GM23248 (cell line): ENCODE measurements at regions not wholly inside any gene's neighbourhood (a gene's known extent, or its start where the extent isn't known, plus 50 kb on each side); places are given as distances from the start of the nearest gene placed in this dataset.

Experiments used
- DNase-seq: peaks from one replicate; pipeline ENCODE4 v3.0.0-alpha.2; 2015
- H2AFZ ChIP-seq: fragments of 200-600 bp; sonication (generic); 2 replicates; pipeline ENCODE4 v1.6.1; 2016; ENCODE audit warnings: antibody characterized with exemption
- H3F3A ChIP-seq: fragments of 200-600 bp; sonication (generic); 2 replicates; pipeline ENCODE4 v1.6.1; 2016; ENCODE audit warnings: mild to moderate bottlenecking, antibody characterized with exemption, mixed run types; ENCODE audit not compliant: insufficient read depth
- H3K27ac ChIP-seq: fragments of 200-600 bp; sonication (generic); 2 replicates; pipeline ENCODE4 v1.5.1; 2016; ENCODE audit warnings: mild to moderate bottlenecking
- H3K27me3 ChIP-seq: fragments of 200-600 bp; sonication (generic); replicated peaks from 2 replicates; pipeline ENCODE4 v1.6.1; 2016; ENCODE audit warnings: mild to moderate bottlenecking; ENCODE audit not compliant: insufficient read depth
- H3K36me3 ChIP-seq: fragments of 200-600 bp; sonication (generic); 2 replicates; pipeline ENCODE4 v1.6.1; 2016; ENCODE audit warnings: low read depth, mild to moderate bottlenecking
- H3K4me1 ChIP-seq: fragments of 200-600 bp; sonication (generic); 2 replicates; pipeline ENCODE4 v1.6.1; 2016; ENCODE audit warnings: mild to moderate bottlenecking; ENCODE audit not compliant: insufficient read depth
- H3K4me2 ChIP-seq: fragments of 200-600 bp; sonication (generic); one replicate; pipeline ENCODE4 v1.6.1; 2016; ENCODE audit warnings: mild to moderate bottlenecking; ENCODE audit not compliant: unreplicated experiment
- H3K4me3 ChIP-seq: fragments of 200-600 bp; sonication (generic); 2 replicates; pipeline ENCODE4 v1.5.1; 2016; ENCODE audit warnings: mild to moderate bottlenecking
- H3K79me2 ChIP-seq: fragments of 200-600 bp; sonication (generic); 2 replicates; pipeline ENCODE4 v1.6.1; 2016; ENCODE audit warnings: mild to moderate bottlenecking; ENCODE audit not compliant: insufficient read depth
- H3K9ac ChIP-seq: fragments of 200-600 bp; sonication (generic); 2 replicates; pipeline ENCODE4 v1.6.1; 2016; ENCODE audit warnings: mild to moderate bottlenecking
- H3K9me2 ChIP-seq: fragments of 200-600 bp; sonication (generic); 2 replicates; pipeline ENCODE4 v1.6.1; 2016; ENCODE audit warnings: mixed run types, mild to moderate bottlenecking, moderate library complexity; ENCODE audit not compliant: insufficient read depth
- H3K9me3 ChIP-seq: fragments of 200-600 bp; sonication (generic); one replicate; pipeline ENCODE4 v1.6.1; 2017; ENCODE audit warnings: low read depth
- H4K20me1 ChIP-seq: fragments of 200-600 bp; sonication (generic); 2 replicates; pipeline ENCODE4 v1.6.0; 2016; ENCODE audit not compliant: insufficient read depth
- EZH2 ChIP-seq: fragments of 200-600 bp; sonication (generic); IDR thresholded peaks from 2 replicates; pipeline ENCODE4 v1.6.1; 2018; ENCODE audit warnings: antibody characterized with exemption, mild to moderate bottlenecking; ENCODE audit not compliant: insufficient read depth, poor library complexity, severe bottlenecking
- EZH2phosphoT487 ChIP-seq: fragments of 200-600 bp; sonication (generic); IDR thresholded peaks from 2 replicates; pipeline ENCODE4 v1.6.1; 2018; ENCODE audit warnings: antibody characterized with exemption, moderate library complexity, mild to moderate bottlenecking, low read depth; ENCODE audit not compliant: insufficient read depth
- WGBS, 2 experiments: methylation state at CpG; one replicate each; pipeline ENCODE4 v1.1.6; 2015 to 2017; ENCODE audit warnings: low lambda C conversion rate in 2 of 2, low coverage in 1 of 2; ENCODE audit errors: missing lambda C conversion rate in 2 of 2; 5-methylcytosine and 5-hydroxymethylcytosine counted together
- in situ Hi-C: fragments of 300-500 bp; cut with MboI; formaldehyde crosslinking; loops from 2 replicates; pipeline ENCODE4 v1.15.0; 2020

DNA sequence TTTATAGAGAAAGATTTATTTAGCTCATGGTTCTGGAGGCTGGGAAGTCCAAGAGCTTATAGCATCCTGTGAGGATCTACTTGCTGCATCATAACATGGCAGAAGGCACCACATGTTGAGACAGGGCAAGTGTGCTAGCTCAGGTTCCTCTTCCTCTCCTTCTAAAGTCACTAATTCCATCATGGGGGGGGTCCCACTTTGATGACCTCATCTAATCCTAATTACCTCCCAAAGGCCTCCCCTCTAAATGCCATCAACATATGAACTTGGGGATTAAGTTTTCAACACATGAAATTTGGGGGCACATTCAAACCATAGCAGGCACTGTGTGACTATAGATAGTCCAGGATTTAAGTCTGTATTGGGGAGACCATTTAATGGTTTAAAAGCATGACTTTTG lies 297.1 kb upstream of the ROPN1 start:
- no peaks in the 10 kb centered on the region for H3K4me1 ChIP-seq
- no peaks in the 10 kb centered on the region for H3K79me2 ChIP-seq
- no peak overlapping the region for H2AFZ ChIP-seq
- no peaks in the 10 kb centered on the region for H4K20me1 ChIP-seq
- in situ Hi-C loops: no loop called here
- no peak overlapping the region for H3K9ac ChIP-seq
- 0 out of 2 replicates have a peak, but pooled peaks cover under 1% of the 10 kb centered on the region for H3F3A ChIP-seq
- no peaks in the 10 kb centered on the region for H3K9me2 ChIP-seq
- H3K36me3 ChIP-seq: no peaks in the 10 kb centered on the region
- peaks cover 24% of the 10 kb centered on the region for H3K27me3 ChIP-seq
- no peaks in the 10 kb centered on the region for H3K9me3 ChIP-seq
- no peak for TF ChIP-seq EZH2
- TF ChIP-seq EZH2phosphoT487: no peak
- no peak overlapping the region for H3K4me3 ChIP-seq
- H3K4me2 ChIP-seq: no peak overlapping the region
- H3K27ac ChIP-seq: no peak overlapping the region
- no peak for DNase-seq

DNA sequence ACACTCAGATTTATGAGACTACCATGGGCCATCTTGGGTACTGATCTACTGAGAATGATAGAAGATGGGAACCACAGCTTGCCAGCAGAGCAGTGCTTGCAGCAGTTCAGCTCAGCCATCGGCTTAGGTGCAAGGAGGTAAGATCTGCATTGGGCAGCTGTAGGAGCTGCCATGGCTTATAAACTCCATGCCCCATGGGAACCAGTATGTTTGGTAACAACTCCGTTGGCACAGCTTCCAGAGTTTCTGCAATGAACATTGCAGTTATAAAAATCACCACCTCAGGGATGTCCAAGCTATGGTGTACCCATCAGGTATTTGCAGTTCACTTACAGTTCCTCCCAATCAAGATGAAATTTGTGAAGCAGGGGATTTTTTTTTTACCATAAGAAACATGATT lies 299.1 kb upstream of the ROPN1 start:
- no peak for DNase-seq
- no peaks in the 10 kb centered on the region for H4K20me1 ChIP-seq
- H3K9ac ChIP-seq: no peak overlapping the region
- H3K9me3 ChIP-seq: no peaks in the 10 kb centered on the region
- no peaks in the 10 kb centered on the region for H3K4me1 ChIP-seq
- in situ Hi-C loops: no loop called here
- WGBS, 2 experiments: 51 to 55% methylated on average over 2 of the region's 2 CpGs
- no peaks in the 10 kb centered on the region for H3K79me2 ChIP-seq
- no peaks in the 10 kb centered on the region for H3F3A ChIP-seq
- no peaks in the 10 kb centered on the region for H3K9me2 ChIP-seq
- H3K27ac ChIP-seq: no peak overlapping the region
- TF ChIP-seq EZH2 (no peak), EZH2phosphoT487 (no peak)
- no peak overlapping the region for H2AFZ ChIP-seq
- H3K27me3 ChIP-seq: peaks cover 24% of the 10 kb centered on the region
- H3K4me2 ChIP-seq: no peak overlapping the region
- no peak overlapping the region for H3K4me3 ChIP-seq
- no peaks in the 10 kb centered on the region for H3K36me3 ChIP-seq

DNA sequence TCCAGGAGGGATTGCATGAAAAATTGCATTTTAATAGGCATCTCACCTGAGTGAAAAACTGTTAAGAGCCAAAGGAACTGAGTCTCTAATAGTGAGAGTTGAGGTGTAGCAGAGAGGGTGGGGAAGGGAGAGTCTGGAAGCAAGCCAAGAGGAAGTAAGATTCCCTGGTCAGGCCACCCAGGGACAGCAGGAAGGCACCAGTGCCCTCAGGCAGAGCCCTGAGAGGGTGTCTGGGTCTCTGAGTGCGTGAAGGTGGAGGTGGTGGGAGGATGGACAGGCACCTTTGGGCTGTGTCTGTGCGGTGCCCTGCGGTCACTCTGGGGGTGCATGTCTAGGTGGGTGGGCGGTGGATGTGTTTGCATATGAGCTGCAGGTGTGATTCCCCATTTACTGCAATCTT lies 300.4 kb upstream of the ROPN1 start:
- Histone ChIP-seq H3K27me3 (peaks cover 27% of the 10 kb centered on the region), H2AFZ (no peak overlapping the region), H3F3A (no peaks in the 10 kb centered on the region), H3K27ac (no peak overlapping the region), H3K4me2 (no peak overlapping the region), H3K9me3 (no peaks in the 10 kb centered on the region), H4K20me1 (no peaks in the 10 kb centered on the region), H3K4me3 (no peak overlapping the region), H3K36me3 (no peaks in the 10 kb centered on the region), H3K4me1 (no peaks in the 10 kb centered on the region), H3K79me2 (no peaks in the 10 kb centered on the region), H3K9me2 (no peaks in the 10 kb centered on the region), H3K9ac (no peak overlapping the region)
- in situ Hi-C loops: no loop called here
- 78 to 85% methylated on average over 4 of the region's 4 CpGs for WGBS, 2 experiments
- no peak for DNase-seq
- no peak for TF ChIP-seq EZH2phosphoT487
- TF ChIP-seq EZH2: no peak

DNA sequence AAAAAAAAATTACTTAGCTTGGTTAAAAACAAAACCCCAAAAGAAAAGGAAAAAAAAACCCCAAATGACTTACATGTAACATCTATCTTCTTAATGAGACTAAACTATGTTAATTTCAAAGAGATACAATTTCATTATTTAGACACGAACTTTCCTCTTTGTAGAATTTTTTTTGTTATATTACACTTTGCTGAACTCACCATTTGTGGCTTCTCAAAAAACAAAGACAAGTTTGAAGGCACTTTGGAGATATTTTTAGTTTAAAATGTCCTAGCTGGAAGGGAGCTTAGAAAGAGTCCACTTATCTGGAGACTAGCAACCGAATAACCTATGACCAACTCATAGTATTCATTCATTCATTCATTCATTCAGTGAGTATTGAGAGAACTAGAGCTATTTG lies 301.7 kb upstream of the ROPN1 start:
- Histone ChIP-seq H3K9me2 (no peaks in the 10 kb centered on the region), H3K9ac (no peak overlapping the region), H3K27me3 (peaks cover 30% of the 10 kb centered on the region), H3K4me3 (no peak overlapping the region), H3F3A (no peaks in the 10 kb centered on the region), H3K36me3 (no peaks in the 10 kb centered on the region), H3K9me3 (no peaks in the 10 kb centered on the region), H2AFZ (no peak overlapping the region), H3K4me2 (no peak overlapping the region), H3K79me2 (no peaks in the 10 kb centered on the region), H3K4me1 (no peaks in the 10 kb centered on the region), H3K27ac (no peak overlapping the region), H4K20me1 (no peaks in the 10 kb centered on the region)
- no peak for TF ChIP-seq EZH2
- TF ChIP-seq EZH2phosphoT487: no peak
- 37 to 45% methylated on average over 2 of the region's 2 CpGs for WGBS, 2 experiments
- in situ Hi-C loops: no loop called here
- no peak for DNase-seq

DNA sequence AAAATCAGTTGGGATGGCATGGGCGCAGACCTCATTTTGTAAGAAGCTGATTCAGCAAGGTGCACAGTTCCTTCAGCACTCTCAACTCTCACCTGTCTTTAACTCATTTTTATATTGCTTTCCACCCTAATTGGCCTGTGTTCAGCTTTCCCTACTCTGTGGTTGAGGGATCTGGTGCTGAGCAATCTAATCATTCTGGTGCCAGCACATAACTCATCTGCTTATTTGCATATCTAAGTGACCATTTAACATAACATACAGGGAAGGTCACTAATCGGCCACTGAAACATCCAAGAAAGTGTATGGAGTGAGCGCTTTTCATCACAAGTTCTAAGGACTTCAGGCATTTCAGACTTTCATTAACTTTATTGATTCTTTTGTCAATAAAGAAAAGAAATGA lies 303.4 kb upstream of the ROPN1 start:
- no peak for DNase-seq
- H3K9me3 ChIP-seq: no peaks in the 10 kb centered on the region
- H3K4me2 ChIP-seq: no peak overlapping the region
- no peak overlapping the region for H2AFZ ChIP-seq
- H3K4me3 ChIP-seq: no peak overlapping the region
- no peak overlapping the region for H3K9ac ChIP-seq
- no peaks in the 10 kb centered on the region for H3K9me2 ChIP-seq
- no peaks in the 10 kb centered on the region for H3K79me2 ChIP-seq
- H4K20me1 ChIP-seq: no peaks in the 10 kb centered on the region
- no peaks in the 10 kb centered on the region for H3K36me3 ChIP-seq
- no peak for TF ChIP-seq EZH2phosphoT487
- no peak for TF ChIP-seq EZH2
- 79 to 82% methylated on average over 3 of the region's 3 CpGs for WGBS, 2 experiments
- no peak overlapping the region for H3K27ac ChIP-seq
- in situ Hi-C loops: no loop called here
- H3F3A ChIP-seq: no peaks in the 10 kb centered on the region
- no peaks in the 10 kb centered on the region for H3K4me1 ChIP-seq
- peaks cover 36% of the 10 kb centered on the region for H3K27me3 ChIP-seq
